GM21576 (cell line): ENCODE measurements at regions not wholly inside any gene's neighbourhood (a gene's known extent, or its start where the extent isn't known, plus 50 kb on each side); places are given as distances from the start of the nearest gene placed in this dataset.

Source experiments
- ATAC-seq: cut with Tn5 transposase; IDR thresholded peaks from one replicate; pipeline ENCODE4 v1.9.1; 2021; ENCODE audit warnings: mild to moderate bottlenecking, moderate library complexity; ENCODE audit not compliant: unreplicated experiment

DNA sequence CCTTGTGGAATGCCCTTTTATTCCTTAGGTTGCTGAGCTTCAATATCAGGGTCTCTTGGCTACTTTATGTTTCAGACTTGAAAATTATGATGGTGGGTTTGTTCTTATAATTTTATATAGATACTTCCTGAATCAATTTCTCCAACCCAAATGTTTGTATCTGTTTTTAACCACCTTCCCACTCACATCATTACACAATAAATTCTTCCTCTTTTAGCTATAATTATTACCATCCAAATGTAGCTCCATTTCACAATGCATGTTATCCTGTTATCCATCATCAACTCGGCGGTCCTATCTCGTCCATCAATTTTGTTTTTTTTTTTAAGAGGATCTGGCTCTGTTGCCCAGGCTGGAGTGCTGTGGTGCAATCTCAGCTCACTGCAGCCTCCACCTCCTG lies 357.6 kb upstream of the ZP4 start:
- ATAC-seq = no peak

DNA sequence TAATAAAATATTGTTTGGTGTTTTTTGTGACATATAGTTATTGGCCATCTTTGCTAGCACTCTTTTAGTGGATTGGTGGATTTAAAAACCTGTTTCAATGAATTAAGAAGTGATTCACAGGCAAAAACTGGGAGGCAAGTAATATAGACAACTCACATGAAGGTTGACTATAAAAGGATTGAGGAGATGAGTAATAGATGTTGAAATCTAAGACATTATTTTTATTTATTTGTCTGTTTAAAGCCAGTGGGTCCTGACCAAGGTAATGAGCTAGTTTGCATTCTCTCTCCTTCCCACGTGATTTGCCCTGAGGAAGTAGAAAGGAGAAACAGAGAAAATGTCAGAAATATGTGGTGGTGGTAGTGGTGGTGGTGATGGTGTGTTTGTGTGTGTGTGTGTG lies 351.5 kb upstream of the ZP4 start:
- ATAC-seq = no peak

DNA sequence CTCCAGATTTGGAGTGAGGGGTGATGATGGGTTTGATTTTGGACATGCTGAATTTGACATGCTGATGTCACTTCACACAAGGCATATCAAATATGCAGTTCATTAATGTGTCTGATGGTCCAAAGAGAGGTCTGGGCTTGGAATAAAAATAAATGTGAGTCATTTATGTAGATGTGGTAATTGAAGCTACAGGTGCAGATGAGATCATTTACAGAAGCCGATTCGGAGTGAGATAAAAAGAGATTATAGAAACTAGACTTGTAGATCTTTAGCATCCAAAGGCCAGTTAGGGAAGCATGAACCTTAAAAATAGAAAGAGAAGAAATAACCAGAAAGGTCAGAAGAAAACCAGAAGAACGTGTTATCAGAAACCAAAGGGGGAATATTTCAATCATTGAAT lies 350.9 kb upstream of the ZP4 start:
- ATAC-seq = no peak

DNA sequence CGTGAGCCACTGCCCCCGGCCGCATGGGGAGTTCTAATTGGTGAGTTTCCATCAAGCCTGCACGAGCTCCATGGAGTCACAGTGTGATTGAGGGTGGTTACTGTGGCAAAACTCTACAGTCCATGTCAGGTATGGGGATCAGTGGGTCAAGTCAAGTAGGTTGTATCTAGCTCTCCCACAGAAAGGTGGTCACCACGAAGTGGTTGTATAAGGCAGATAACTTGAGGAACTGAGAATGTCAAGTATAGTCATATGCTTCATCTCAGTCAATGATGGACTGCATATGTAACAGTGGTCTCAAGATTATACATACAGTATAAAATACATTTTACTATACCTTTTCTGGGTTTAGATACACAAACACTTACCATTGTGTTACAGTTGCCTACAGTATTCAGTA lies 348.6 kb upstream of the ZP4 start:
- no peak for ATAC-seq

DNA sequence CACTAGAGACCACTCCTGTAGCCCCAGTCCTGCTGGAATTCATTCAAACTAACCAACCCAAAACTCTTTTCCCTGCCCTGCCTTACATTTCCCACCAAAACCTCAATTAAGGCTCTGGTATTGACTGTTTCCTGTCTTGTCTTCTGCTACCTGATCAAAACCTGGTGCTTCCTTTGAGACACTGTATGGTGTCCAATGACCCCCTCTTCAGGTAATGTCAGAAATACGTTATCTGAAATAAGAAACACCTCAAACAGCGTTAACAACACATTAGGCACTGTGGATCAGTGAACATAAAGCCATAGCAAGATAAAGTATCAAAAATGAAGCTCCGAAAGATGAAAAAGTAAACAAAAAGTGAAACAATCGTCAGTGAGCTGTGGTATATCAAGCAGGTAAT lies 343.2 kb upstream of the ZP4 start:
- no peak for ATAC-seq

DNA sequence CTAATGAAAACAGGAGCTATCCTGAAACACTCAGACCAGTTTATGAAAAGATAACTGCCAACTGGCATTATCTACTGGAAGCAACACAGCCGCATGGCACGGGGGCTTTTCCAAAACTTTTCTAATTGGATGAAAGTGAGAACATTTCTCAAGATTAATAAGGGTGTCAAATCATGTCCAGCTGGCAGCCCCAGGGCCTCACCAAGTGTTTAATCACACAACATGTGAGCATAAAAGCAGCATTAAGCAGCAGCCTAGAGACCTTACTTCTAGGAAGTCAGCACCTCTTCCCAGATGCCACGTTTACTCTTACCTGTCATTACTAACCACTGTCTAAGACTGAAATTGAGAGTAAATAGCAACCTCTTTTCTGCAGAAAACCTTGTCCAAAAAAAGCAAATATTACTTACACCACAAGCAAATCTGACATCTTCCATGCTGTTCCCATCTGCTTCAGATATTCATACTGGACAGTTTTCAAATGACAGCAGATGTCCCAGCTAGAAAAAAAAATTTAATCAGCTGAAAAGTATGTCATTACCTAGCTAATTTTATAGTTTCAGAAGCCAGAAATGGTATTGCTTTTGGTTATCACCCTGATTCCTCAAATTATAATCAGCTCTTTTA lies 341.5 kb upstream of the ZP4 start:
- no peak for ATAC-seq

DNA sequence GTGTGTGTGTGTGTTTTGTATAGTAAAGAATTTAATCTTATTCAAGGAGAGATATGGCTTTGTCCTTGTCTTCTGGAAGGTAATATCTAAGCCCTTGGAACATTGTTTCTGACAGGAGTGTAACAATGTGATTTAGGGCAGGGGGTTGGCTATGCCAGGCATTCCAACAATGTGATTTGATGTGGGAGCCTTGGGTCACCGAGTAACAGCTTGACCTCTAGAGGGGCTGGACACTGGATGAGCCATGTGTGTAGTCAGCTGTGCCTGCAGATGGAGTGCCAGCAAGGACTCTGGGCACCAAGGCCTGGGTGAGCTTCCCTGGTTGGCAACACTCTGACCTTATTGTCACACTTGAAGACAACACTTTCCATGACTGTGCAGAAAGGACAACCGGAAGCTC lies 336.1 kb upstream of the ZP4 start:
- ATAC-seq = no peak

DNA sequence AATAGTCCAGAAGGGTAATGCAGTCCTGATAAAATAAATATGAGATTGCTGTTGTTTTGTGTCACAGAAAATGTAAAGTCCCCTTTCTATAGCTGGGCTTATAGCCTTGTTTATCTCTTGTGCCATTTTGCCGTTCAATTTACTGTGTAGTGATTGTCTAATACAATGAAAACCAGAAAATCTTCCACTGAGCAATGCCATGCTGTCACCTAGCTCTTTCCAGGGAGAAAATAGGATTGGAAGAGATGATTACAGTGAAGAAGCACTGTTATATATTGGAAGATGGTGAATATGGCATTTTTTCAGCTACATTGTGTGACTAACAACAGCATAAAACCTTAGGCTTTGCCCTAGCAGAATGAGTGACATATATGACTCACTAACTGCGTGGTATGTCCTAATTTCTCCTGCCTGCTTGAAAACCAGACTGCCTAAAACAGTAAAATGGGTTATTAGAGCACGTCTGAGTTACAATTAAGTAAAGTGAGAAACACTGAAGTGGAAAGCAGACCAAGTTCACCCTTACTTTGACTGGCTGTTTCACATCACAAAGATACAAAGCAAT lies 332.4 kb upstream of the ZP4 start:
- no peak for ATAC-seq

DNA sequence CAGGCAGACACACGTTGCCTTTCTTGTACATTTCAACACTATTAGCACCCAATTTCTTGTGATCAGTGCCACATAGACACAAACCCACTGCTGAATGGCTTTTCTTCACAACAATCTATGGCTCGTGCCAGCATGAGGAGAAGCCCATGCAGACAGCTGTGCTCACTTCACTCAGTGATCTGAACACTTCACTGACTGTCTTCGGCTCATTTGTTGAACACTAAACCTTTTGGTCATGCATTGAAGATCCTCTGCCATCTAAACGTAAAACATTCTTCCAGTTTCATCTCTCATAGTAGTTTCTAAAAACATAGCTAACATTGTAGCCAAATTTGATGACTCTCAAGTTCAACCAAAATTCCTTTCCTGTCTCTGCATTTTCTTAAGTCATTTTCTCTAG lies 331.0 kb upstream of the ZP4 start:
- no peak for ATAC-seq

DNA sequence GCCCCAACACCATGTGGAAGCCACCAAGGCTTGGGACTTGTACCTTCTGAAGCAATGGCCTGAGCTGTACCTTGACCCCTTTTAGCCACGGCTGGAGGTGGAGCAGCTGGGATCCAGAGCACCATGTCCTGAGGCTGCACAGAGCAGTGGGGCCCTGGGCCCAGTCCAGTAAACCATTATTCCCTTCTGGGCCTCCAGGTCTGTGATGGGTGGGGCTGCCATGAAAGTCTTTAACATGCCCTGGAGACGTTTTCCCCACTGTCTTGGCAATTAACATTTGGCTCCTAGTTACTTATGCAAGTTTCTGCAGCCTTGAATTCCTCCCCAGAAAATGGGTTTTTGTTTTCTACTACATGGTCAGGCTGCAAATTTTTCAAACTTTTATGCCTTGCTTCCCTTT lies 323.7 kb upstream of the ZP4 start:
- ATAC-seq = no peak

DNA sequence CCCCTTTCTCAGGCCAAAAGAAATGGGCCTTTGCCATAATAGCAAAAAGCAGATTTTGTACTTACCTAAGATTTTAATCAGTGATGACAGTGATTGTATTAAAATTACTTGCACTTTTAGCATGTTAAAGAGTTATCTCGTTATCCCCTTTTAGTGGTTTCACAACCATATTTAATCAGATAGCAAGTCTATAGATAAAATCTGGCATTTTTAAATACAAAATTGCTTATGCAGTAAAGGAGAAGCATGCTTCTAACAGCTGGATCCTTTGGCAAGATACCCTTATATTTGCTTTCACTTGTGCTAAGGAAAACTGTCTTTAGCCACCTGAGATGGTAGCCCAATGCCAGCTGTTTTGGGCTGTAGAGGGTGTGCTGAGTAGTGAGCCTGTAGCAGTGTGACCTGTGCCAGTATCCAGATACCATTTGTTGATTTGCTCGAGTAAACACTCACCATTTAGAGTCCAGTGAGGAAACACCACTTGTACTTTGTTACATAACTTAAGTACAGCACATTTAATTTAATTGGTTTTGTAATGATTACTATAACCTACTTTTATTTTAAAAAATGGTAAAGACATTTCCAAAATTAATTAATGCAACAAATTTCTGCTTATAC lies 314.4 kb upstream of the ZP4 start:
- ATAC-seq = no peak

DNA sequence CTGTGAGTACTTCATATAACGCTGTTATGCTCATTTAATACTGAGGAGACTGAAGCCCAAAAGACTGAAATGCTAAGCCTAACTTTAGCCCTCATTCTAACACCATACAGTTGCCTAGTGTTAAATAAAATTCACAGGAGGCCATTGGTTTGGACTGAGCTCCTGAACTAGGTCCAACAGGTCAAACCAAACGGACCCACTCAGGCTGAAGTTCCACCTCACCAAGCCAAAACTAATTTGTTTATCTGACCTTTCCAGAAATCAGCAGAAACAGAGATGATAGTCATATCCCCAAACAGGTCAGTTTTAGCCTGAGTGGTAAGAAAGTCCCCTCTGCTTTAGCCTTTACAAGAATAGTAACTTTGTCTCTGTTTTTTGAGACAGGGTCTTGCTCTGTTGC lies 311.3 kb upstream of the ZP4 start:
- no peak for ATAC-seq

DNA sequence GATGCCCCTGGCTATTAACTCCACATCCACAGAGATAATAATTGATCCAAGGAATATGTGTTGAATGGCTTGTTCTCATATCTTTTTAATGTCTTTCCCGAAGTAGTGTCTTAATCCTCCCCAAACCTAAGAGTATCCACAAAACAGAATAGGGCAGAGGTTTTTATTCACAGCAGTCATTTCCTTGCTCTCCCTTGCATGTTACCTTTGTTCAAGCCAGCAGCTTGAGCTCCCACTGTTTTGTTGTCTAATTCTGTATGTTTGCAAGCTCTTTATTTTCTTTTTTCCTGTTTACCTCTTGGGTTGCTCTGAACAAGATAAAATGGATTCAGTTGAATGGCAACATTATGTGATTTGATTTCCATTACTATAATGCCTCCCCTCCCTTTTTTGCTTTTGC lies 308.6 kb upstream of the ZP4 start:
- ATAC-seq = no peak

DNA sequence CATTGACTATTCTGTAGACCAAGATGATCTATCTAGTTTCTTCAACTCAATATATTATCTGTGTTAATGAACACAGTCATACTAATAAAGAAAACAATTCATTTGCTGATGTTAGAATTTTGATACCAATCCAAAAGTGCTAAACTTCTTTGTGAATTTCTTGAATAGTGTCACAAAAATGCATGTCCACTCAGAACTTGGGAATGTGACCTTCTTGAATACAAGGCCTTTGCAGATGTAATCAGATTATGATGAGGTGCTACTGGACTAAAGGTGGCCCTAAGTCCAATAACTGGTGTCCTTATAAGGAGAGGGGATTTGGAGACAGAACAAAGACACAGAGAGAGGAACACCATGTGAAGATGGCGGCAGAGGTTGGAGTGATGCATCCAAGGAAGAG lies 305.8 kb upstream of the ZP4 start:
- no peak for ATAC-seq

DNA sequence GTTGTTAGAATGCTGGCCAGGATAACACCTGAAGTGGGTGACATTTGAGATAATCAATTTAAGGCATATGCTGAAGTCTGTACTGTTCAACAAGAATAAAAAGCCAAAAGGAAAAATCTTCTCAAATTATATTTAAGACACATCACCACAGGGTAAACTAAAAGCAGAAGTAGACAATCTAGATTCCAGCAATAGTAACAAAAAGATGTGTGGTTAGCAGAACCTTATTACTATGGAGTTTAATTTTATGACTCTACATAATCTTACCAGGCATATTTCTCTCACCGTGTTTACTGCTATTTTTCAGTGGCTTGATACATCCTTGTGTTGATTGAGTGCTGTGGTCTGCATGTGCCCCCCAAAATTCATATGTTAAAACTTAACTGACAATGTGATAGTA lies 300.4 kb upstream of the ZP4 start:
- no peak for ATAC-seq

DNA sequence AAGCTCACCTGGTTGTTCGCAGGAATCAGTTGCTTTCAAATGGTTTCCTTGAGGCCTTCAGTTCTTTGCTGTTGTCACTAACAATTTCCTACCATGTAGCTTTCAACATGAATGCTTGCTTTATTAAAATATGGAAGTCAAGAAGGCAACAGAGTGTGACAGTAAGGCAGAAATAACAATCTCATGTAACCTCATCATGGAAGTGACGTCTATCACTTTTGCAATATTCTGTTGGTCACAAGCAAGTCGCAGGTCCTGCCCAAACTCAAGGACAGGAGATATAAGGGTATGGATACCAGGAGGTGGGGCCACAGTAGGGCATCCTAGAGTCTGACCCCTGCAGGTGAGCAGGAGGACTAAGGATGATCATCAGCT lies 296.8 kb upstream of the ZP4 start:
- ATAC-seq = no peak

DNA sequence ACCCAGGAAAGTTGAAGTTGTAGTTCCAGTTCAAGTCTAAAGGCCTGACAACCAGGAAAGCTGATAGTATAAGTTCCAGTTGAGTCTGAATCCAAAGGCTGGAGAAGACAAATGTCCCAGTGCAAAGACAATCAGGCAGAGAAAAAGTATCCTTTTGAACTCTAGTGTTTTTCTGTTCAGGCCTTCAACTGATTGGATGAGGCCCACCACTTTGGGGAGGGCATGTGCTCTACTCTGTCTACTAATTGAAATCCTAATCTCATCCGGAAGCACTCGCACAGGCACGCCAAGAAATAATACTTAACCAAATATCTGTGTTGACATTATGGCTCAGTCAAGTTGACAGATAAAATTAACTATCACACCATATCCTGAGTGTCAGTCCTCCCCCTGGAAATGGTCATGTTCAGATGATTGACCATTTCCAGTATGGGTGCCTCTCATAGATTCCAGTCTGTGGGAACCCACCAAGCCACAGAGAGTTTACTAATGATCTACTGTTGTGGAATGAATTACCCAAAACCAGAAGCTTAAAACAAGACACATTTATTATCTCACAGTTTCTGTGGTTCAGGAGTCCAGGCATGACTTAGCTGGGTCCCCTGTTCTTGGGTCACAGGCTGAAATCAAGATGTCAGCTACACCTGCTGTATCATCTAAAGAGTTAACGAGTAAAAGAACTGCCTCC lies 296.3 kb upstream of the ZP4 start:
- no peak for ATAC-seq

DNA sequence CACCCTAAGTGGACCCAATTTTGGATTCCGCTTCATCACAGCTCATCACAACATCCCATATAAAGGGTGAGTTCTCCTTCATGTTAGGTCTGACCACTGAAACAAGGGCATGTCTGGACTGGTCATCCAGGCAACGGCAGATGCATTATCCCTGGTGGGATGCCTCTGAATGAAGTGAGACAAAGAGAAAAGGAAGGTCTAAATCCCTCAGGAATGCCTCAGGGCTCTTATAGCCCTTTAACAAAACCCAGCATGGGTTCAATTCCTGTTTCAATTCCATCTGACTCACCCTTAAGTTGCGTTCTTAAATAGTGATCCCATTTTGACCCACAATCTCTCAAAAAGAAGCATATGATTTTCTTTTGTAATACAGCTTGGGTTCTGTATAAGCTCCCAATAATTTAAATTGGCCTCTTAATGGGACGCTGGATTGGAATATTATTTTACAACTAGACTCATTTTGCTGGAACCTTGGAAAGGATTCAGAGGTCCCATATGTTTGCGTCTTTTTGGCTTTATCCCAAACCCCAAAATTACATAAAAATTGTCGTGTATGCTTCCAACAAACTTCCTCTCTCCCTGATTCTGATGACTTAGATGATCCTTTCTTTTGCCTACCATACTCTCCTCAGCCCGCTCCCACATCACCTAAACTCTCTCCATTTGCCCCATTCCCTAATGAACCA lies 287.4 kb upstream of the ZP4 start:
- no peak for ATAC-seq

DNA sequence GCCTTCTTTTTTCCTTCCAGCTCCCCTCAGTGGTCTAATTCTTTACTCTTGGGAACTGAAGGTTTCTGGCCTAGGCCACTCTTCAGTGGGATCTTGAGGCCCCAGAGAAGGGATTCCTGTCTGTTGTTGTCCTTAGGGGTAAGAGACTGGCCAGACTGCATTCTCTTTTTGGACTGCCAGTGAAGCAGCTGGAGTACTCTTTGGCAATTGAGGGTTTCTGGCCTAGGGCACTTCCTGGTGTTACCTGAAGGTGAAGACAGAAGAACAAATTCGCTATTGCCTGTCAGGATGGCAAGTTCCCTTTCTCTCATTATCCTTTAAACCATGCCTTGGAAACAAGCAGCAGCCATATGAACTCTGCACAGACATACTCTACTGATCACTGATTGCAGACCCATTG lies 286.6 kb upstream of the ZP4 start:
- ATAC-seq = no peak

DNA sequence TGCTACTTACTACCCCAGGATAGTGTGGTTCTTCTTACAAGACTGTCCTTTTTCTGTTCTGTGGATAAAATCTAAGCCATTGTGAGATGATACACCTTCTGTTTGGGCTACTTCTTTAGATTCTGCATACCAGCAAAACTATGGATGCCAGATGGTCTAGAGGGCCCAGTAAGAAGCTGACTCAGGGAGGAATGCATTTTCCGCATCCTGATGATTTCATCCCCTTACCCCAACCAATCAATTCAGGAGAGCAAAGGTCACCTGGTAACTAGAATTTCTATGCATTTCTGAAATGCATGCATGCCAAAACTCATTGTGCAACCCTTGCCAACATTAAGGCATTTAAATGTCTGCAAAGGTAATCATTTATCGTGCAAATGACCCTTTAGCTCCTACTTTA lies 285.7 kb upstream of the ZP4 start:
- no peak for ATAC-seq

DNA sequence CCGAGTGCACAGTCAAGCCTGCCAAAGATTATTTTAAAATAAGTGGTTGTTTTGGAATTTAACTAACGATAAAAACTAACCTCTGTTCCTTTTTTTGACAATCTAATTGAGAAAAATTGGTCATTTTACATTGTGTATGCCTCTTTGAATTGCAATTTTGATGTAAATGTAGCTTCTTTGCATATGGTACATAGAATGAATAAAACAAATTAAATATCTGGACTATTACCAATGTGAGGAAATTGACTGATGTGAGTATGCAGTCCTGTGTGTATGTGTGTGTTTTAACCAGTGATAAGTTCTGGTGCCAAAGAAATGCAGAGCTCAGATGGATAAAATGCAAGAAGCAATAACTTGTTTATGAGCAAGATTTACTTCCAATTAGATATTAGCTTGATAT lies 281.3 kb upstream of the ZP4 start:
- no peak for ATAC-seq

DNA sequence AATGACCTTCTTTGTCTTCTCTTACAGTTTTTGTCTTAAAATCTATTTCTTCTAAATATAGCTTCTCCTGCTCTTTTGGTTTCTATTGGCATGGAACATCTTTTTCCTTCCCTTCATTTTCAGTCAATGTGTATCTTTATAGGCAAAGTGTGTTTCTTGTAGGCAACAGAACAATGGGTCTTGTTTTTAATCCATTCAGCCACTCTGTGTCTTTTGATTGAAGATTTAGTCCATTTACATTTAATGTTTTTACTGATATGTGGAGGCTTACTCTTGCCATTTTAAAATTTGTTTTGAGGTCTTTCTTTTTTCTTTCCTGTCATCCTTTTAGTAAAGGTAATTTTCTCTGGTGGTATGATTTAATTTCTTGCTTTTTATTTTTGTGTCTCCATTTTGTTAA lies 271.2 kb upstream of the ZP4 start:
- ATAC-seq = no peak
